Neuronal stem cell (in vitro differentiated cells): ENCODE measurements at regions not wholly inside any gene's neighbourhood (a gene's known extent, or its start where the extent isn't known, plus 50 kb on each side); places are given as distances from the start of the nearest gene placed in this dataset.
"Not testable (repeated sequence)": the region's sequence is repeated elsewhere in the genome, so short reads cannot be mapped to it uniquely, and the experiment has no call there.

Source experiments
- DNase-seq: peaks from one replicate; pipeline ENCODE4 v3.0.0-alpha.2; 2013; ENCODE audit warnings: low spot score
- H2AFZ ChIP-seq: one replicate; pipeline ENCODE4 v1.6.1; 2013; ENCODE audit warnings: mild to moderate bottlenecking, low read length, inconsistent platforms
- H2AK5ac ChIP-seq: 2 replicates; pipeline ENCODE4 v1.6.1; 2013; ENCODE audit warnings: low read depth, mild to moderate bottlenecking, inconsistent platforms, low read length, moderate library complexity, mixed read lengths
- H2BK120ac ChIP-seq: 2 replicates; pipeline ENCODE4 v1.6.1; 2013; ENCODE audit warnings: low read depth, mild to moderate bottlenecking, inconsistent platforms, low read length, moderate library complexity, mixed read lengths
- H2BK12ac ChIP-seq: one replicate; pipeline ENCODE4 v1.6.1; 2013; ENCODE audit warnings: low read length, inconsistent platforms
- H2BK15ac ChIP-seq: 2 replicates; pipeline ENCODE4 v1.6.1; 2013; ENCODE audit warnings: mild to moderate bottlenecking, low read length, inconsistent platforms, mixed read lengths
- H2BK5ac ChIP-seq: one replicate; pipeline ENCODE4 v1.6.1; 2013; ENCODE audit warnings: inconsistent platforms, mild to moderate bottlenecking, low read length, moderate library complexity
- H3K14ac ChIP-seq: one replicate; pipeline ENCODE4 v1.6.1; 2013; ENCODE audit warnings: low read length, inconsistent platforms
- H3K18ac ChIP-seq: 2 replicates; pipeline ENCODE4 v1.6.1; 2013; ENCODE audit warnings: low read length, inconsistent platforms
- H3K23ac ChIP-seq: 2 replicates; pipeline ENCODE4 v1.6.1; 2013; ENCODE audit warnings: low read depth, mild to moderate bottlenecking, mixed read lengths, low read length, inconsistent platforms; ENCODE audit not compliant: poor library complexity
- H3K27ac ChIP-seq: replicated peaks from 3 replicates; pipeline ENCODE4 v1.5.1; 2013; ENCODE audit warnings: low read length, inconsistent platforms
- H3K27me3 ChIP-seq, 3 experiments: 2 replicates each; pipeline ENCODE4 v1.6.1; 2013; ENCODE audit warnings: low read length in 3 of 3, mild to moderate bottlenecking in 2 of 3, inconsistent platforms in 1 of 3, low read depth in 1 of 3, mixed read lengths in 1 of 3, moderate library complexity in 1 of 3; ENCODE audit not compliant: control insufficient read depth in 3 of 3, insufficient read depth in 3 of 3
- H3K36me3 ChIP-seq, 2 donors: replicated peaks in 1 of 2; 2 replicates each; pipeline ENCODE4 v1.6.1; 2013; ENCODE audit warnings: low read length in 2 of 2; ENCODE audit not compliant: control insufficient read depth in 2 of 2, insufficient read depth in 2 of 2
- H3K4ac ChIP-seq: 2 replicates; pipeline ENCODE4 v1.6.1; 2013; ENCODE audit warnings: inconsistent platforms, mild to moderate bottlenecking, low read length, moderate library complexity
- H3K4me1 ChIP-seq, 2 donors: 1 replicate in 1 of 2; 2 replicates in 1 of 2; pipeline ENCODE4 v1.6.1; 2013; ENCODE audit warnings: low read length in 2 of 2, low read depth in 1 of 2; ENCODE audit not compliant: control insufficient read depth in 2 of 2, insufficient read depth in 1 of 2
- H3K4me2 ChIP-seq: one replicate; pipeline ENCODE4 v1.6.1; 2013; ENCODE audit warnings: mild to moderate bottlenecking, low read length, inconsistent platforms; ENCODE audit not compliant: insufficient read depth, poor library complexity, severe bottlenecking
- H3K4me3 ChIP-seq, 2 donors: 2 replicates each; pipeline ENCODE4 v1.5.1; 2013; ENCODE audit warnings: low read length in 2 of 2, mild to moderate bottlenecking in 2 of 2, inconsistent platforms in 1 of 2, moderate library complexity in 1 of 2
- H3K79me1 ChIP-seq: one replicate; pipeline ENCODE4 v1.6.1; 2013; ENCODE audit warnings: low read depth, mild to moderate bottlenecking, inconsistent platforms, low read length, moderate library complexity
- H3K9ac ChIP-seq: one replicate; pipeline ENCODE4 v1.6.1; 2013; ENCODE audit warnings: mild to moderate bottlenecking, low read depth, low read length, inconsistent platforms; ENCODE audit not compliant: poor library complexity
- H3K9me3 ChIP-seq, 2 donors: replicated peaks in 1 of 2; 2 replicates each; pipeline versions ENCODE3 to v1.6.1; 2013; ENCODE audit warnings: low read length in 2 of 2, mild to moderate bottlenecking in 2 of 2, inconsistent platforms in 1 of 2, low read depth in 1 of 2, mixed read lengths in 1 of 2, moderate library complexity in 1 of 2; ENCODE audit not compliant: control insufficient read depth in 2 of 2, insufficient read depth in 1 of 2
- H4K8ac ChIP-seq: one replicate; pipeline ENCODE4 v1.6.1; 2013; ENCODE audit warnings: low read depth, mild to moderate bottlenecking, inconsistent platforms, low read length, moderate library complexity
- H4K91ac ChIP-seq: one replicate; pipeline ENCODE4 v1.6.1; 2013; ENCODE audit warnings: low read length, low read depth, mild to moderate bottlenecking, inconsistent platforms; ENCODE audit not compliant: poor library complexity
- WGBS, 2 donors: extraction: QIAGEN DNeasy Blood & Tissue Kit; methylation state at CpG; one replicate each; pipeline ENCODE4 v1.1.7; 2013; ENCODE audit warnings: missing lambda C conversion rate in 2 of 2, mixed read lengths in 1 of 2; ENCODE audit not compliant: insufficient read length in 2 of 2, insufficient replicate concordance in 1 of 2; ENCODE audit errors: extremely low coverage in 2 of 2; 5-methylcytosine and 5-hydroxymethylcytosine counted together

GRCh38 chr5:109550077-109550476, 139.7 kb upstream of the MAN2A1 start:
- H3K4me1 ChIP-seq: no peaks in the 10 kb centered on the region
- H2AK5ac ChIP-seq: no peak overlapping the region
- no peak overlapping the region for H3K4me3 ChIP-seq
- no peak for DNase-seq
- H3K9ac ChIP-seq: no peak overlapping the region
- no peak overlapping the region for H3K14ac ChIP-seq
- H3K27me3 ChIP-seq: no peaks in the 10 kb centered on the region
- no peak overlapping the region for H3K18ac ChIP-seq
- no peaks in the 10 kb centered on the region for H3K36me3 ChIP-seq
- no peak overlapping the region for H4K8ac ChIP-seq
- no peak overlapping the region for H3K4me2 ChIP-seq
- H3K27ac ChIP-seq: no peak overlapping the region
- no peak overlapping the region for H3K23ac ChIP-seq
- H2BK120ac ChIP-seq: no peak overlapping the region
- H3K4ac ChIP-seq: no peak overlapping the region
- H2BK15ac ChIP-seq: no peak overlapping the region
- no peak overlapping the region for H2AFZ ChIP-seq
- no CpG with 5 or more reads among the region's 1 CpG for WGBS, 2 donors
- H2BK5ac ChIP-seq: no peak overlapping the region
- H3K9me3 ChIP-seq: peaks cover 0 to 1% of the 10 kb centered on the region in 2 donors
- no peak overlapping the region for H4K91ac ChIP-seq
- no peaks in the 10 kb centered on the region for H3K79me1 ChIP-seq
- no peak overlapping the region for H2BK12ac ChIP-seq

- Histone ChIP-seq H3K27ac (no peak overlapping the region), H3K9ac (no peak overlapping the region), H2BK15ac (no peak overlapping the region), H2BK5ac (no peak overlapping the region), H3K4me2 (no peak overlapping the region), H3K14ac (no peak overlapping the region), H2BK120ac (no peak overlapping the region), H3K9me3 (peaks cover 0 to 1% of the 10 kb centered on the region in 2 donors), H4K8ac (no peak overlapping the region), H3K4me3 (no peak overlapping the region), H3K27me3 (no peaks in the 10 kb centered on the region), H3K4me1 (no peaks in the 10 kb centered on the region), H4K91ac (no peak overlapping the region), H3K4ac (no peak overlapping the region), H2AFZ (no peak overlapping the region), H3K18ac (no peak overlapping the region), H2BK12ac (no peak overlapping the region), H3K36me3 (no peaks in the 10 kb centered on the region), H3K79me1 (no peaks in the 10 kb centered on the region), H3K23ac (no peak overlapping the region), H2AK5ac (no peak overlapping the region)
- no peak for DNase-seq
Observed at GRCh38 chr5:109546461-109546860, 136.7 kb upstream of the PJA2 start.

GRCh38 chr5:109544873-109545272, 135.1 kb upstream of the PJA2 start:
- H3K18ac ChIP-seq, H3K9me3 ChIP-seq, H3K27me3 ChIP-seq, H3K79me1 ChIP-seq, H3K4me3 ChIP-seq, H3K9ac ChIP-seq, H2BK5ac ChIP-seq, H3K14ac ChIP-seq, H4K8ac ChIP-seq, H3K27ac ChIP-seq, H2BK12ac ChIP-seq, H3K4ac ChIP-seq, H3K4me2 ChIP-seq, H2BK120ac ChIP-seq, DNase-seq, H3K4me1 ChIP-seq, H3K23ac ChIP-seq, H3K36me3 ChIP-seq, H4K91ac ChIP-seq, H2BK15ac ChIP-seq, H2AFZ ChIP-seq, H2AK5ac ChIP-seq: not testable (repeated sequence)
- no CpG with 5 or more reads among the region's 1 CpG for WGBS, 2 donors

- H3K9me3 ChIP-seq, H3K27ac ChIP-seq, H3K36me3 ChIP-seq, DNase-seq, H3K4me2 ChIP-seq, H3K18ac ChIP-seq, H2BK5ac ChIP-seq, H3K9ac ChIP-seq, H3K4ac ChIP-seq, H4K91ac ChIP-seq, H3K79me1 ChIP-seq, H3K23ac ChIP-seq, H3K4me1 ChIP-seq, H3K27me3 ChIP-seq, H2BK15ac ChIP-seq, H2BK120ac ChIP-seq, H2AK5ac ChIP-seq, H3K14ac ChIP-seq, H3K4me3 ChIP-seq, H2BK12ac ChIP-seq, H4K8ac ChIP-seq, H2AFZ ChIP-seq: not testable (repeated sequence)
- no CpG with 5 or more reads among the region's 1 CpG for WGBS, 2 donors
Observed at GRCh38 chr5:109538692-109539091, 128.9 kb upstream of the PJA2 start.
